Spleen (tissue), 7 donors: ENCODE measurements at regions not wholly inside any gene's neighbourhood (a gene's known extent, or its start where the extent isn't known, plus 50 kb on each side); places are given as distances from the start of the nearest gene placed in this dataset.

Experiments
- CTCF ChIP-seq, 11 experiments: fragments of 200-600 bp in 7 of 11; fragments of 450-650 bp in 4 of 11; sonication (generic) in 4 of 11; IDR thresholded peaks in 8 of 11; conservative IDR thresholded peaks in 3 of 11; 1 replicate in 7 of 11; 2 replicates in 4 of 11; pipeline versions ENCODE4 v1.4.0 to v1.8.0; 2016 to 2021; ENCODE audit warnings: antibody characterized with exemption in 11 of 11, inconsistent platforms in 4 of 11, mild to moderate bottlenecking in 1 of 11
- POLR2AphosphoS5 ChIP-seq, 3 donors: sonication (generic); formaldehyde crosslinking; IDR thresholded peaks; one replicate each; pipeline ENCODE4 v1.5.1; 2017; ENCODE audit warnings: antibody characterized with exemption in 3 of 3
- donor health status: DM: no; HTN: no; CAD: no; lungs with moderate emphysema.
- donor health status: DM: no; HTN: no; CAD: no.
- donor health status: DM: no; HTN: no; CAD: no.

GRCh38 chr12:131352296-131352900, 358.5 kb upstream of the SFSWAP start:
- TF ChIP-seq CTCF (IDR thresholded peaks at IDR 0.05 in 8 of 11, conservative IDR thresholded peaks at IDR 0.05 in 3 of 11) (no peak), POLR2AphosphoS5 (IDR thresholded peaks at IDR 0.05) (no peak)
